Heart right ventricle (tissue), 16 donors: ENCODE measurements at regions not wholly inside any gene's neighbourhood (a gene's known extent, or its start where the extent isn't known, plus 50 kb on each side); places are given as distances from the start of the nearest gene placed in this dataset.

Source experiments
- ATAC-seq, 8 donors: fragments of 200-7000 bp; cut with Tn5 transposase; one replicate each; pipeline ENCODE4 v1.9.1; 2020; ENCODE audit warnings: mild to moderate bottlenecking in 8 of 8, moderate library complexity in 8 of 8, moderate number of reproducible peaks in 1 of 8
- DNase-seq, 2 donors: peaks; one replicate each; pipeline ENCODE4 v3.0.0-alpha.2; 2020
- H3K27ac ChIP-seq, 10 donors: fragments of 200-600 bp; sonication (generic) in 2 of 10; one replicate each; pipeline versions ENCODE4 v1.5.0 to v1.8.0; 2020 to 2022; ENCODE audit warnings: mild to moderate bottlenecking in 3 of 10
- H3K27me3 ChIP-seq, 7 donors: fragments of 200-600 bp; one replicate each; pipeline ENCODE4 v1.8.0; 2021 to 2022; ENCODE audit warnings: mild to moderate bottlenecking in 2 of 7
- H3K36me3 ChIP-seq, 9 donors: fragments of 200-600 bp; sonication (generic) in 1 of 9; one replicate each; pipeline versions ENCODE4 v1.5.0 to v1.8.0; 2020 to 2022; ENCODE audit warnings: mild to moderate bottlenecking in 2 of 9
- H3K4me1 ChIP-seq, 9 donors: fragments of 200-600 bp; sonication (generic) in 1 of 9; one replicate each; pipeline versions ENCODE4 v1.5.0 to v1.8.0; 2020 to 2022; ENCODE audit warnings: mild to moderate bottlenecking in 4 of 9
- H3K4me3 ChIP-seq, 10 donors: fragments of 200-600 bp; sonication (generic) in 2 of 10; one replicate each; pipeline versions ENCODE4 v1.5.0 to v1.8.0; 2020 to 2022; ENCODE audit warnings: mild to moderate bottlenecking in 7 of 10, moderate library complexity in 2 of 10
- H3K9me3 ChIP-seq, 11 donors: fragments of 200-600 bp in 10 of 11; sonication (generic) in 2 of 11; one replicate each; pipeline versions ENCODE4 v1.5.0 to v1.8.0; 2013 to 2022; ENCODE audit warnings: mild to moderate bottlenecking in 2 of 11, control low read depth in 1 of 11, moderate library complexity in 1 of 11
- WGBS, 2 donors: extraction: QIAGEN DNeasy Blood & Tissue Kit; methylation state at CpG; one replicate each; pipeline ENCODE4 v1.1.7; 2013; ENCODE audit warnings: inconsistent platforms in 1 of 2; 5-methylcytosine and 5-hydroxymethylcytosine counted together
- intact Hi-C, 10 donors: fragments of 100-400 bp; cut with DNase I; formaldehyde crosslinking; loops; one replicate each; pipeline versions ENCODE4 v1.11.1 to v1.14.2; 2022
- TF ChIP-seq, protein P1 (sequence below), 9 donors: fragments of 200-600 bp; sonication (generic) in 2 of 9; IDR thresholded peaks; one replicate each; pipeline versions ENCODE4 v1.5.0 to v1.8.0; 2021 to 2022; ENCODE audit warnings: antibody characterized with exemption in 9 of 9, mild to moderate bottlenecking in 5 of 9, moderate library complexity in 1 of 9
- donor health status: Arrhythmogenic right ventricular cardiomyopathy.
- donor health status: ischemic (EF 13 %, LVEDD 7.1; RV severe dilation, severe dysfunction).
- donor health status: healthy with polysubstance abuse.
- donor health status: DM: no; HTN: yes; CAD: no.
- donor health status: DM: no; HTN: no; CAD: no.
- donor health status: ischemic (EF 25% LVEDD 6.9; RV normal size, moderate dysfunction).
- donor health status: ischemic (EF 25% LVEDD 5.7; RV mildly dilated, moderate dysfunction).
- donor health status: healthy.
- donor health status: DM: yes; HTN: yes; CAD: no.
- donor health status: Ischemic cardiomyopathy.
- donor health status: ischemic (EF 35%, LVEDD 5.7; RV mildly dilated, moderate dysfunction).
- donor health status: nonischemic (EF 11% LVEDD 7.7; RV severe dilation, severe dysfunction).
- donor health status: DM: yes; HTN: yes; CAD: no.
- donor health status: PGD.
- donor health status: ischemic (EF 29% LVEDD 5.4; RV normal size, mild dysfunction).
- donor health status: nonischemic (EF 23%, LVEDD 6.1; RV moderate dilation, normal function).

- intact Hi-C loops, result no loop called here
- no peaks in the 10 kb centered on the region for H3K27me3 ChIP-seq
- 74 to 79% methylated on average over 3 of the region's 3 CpGs for WGBS, 2 donors
- TF ChIP-seq, protein P1, sequence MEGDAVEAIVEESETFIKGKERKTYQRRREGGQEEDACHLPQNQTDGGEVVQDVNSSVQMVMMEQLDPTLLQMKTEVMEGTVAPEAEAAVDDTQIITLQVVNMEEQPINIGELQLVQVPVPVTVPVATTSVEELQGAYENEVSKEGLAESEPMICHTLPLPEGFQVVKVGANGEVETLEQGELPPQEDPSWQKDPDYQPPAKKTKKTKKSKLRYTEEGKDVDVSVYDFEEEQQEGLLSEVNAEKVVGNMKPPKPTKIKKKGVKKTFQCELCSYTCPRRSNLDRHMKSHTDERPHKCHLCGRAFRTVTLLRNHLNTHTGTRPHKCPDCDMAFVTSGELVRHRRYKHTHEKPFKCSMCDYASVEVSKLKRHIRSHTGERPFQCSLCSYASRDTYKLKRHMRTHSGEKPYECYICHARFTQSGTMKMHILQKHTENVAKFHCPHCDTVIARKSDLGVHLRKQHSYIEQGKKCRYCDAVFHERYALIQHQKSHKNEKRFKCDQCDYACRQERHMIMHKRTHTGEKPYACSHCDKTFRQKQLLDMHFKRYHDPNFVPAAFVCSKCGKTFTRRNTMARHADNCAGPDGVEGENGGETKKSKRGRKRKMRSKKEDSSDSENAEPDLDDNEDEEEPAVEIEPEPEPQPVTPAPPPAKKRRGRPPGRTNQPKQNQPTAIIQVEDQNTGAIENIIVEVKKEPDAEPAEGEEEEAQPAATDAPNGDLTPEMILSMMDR (IDR thresholded peaks at IDR 0.05), result no peak
- no peaks in the 10 kb centered on the region for H3K36me3 ChIP-seq
- ATAC-seq (no peak), DNase-seq (no peak)
- H3K4me3 ChIP-seq, result no peak overlapping the region
- peaks cover 0 to 29% (median 10%) of the 10 kb centered on the region in 11 donors for H3K9me3 ChIP-seq
- H3K27ac ChIP-seq, result no peak overlapping the region
- H3K4me1 ChIP-seq, result peaks cover 0 to 15% (median 6%) of the 10 kb centered on the region in 9 donors
Measured at GRCh38 chr6:164916087-164916486, 393.3 kb downstream of the C6orf118 start.

DNA sequence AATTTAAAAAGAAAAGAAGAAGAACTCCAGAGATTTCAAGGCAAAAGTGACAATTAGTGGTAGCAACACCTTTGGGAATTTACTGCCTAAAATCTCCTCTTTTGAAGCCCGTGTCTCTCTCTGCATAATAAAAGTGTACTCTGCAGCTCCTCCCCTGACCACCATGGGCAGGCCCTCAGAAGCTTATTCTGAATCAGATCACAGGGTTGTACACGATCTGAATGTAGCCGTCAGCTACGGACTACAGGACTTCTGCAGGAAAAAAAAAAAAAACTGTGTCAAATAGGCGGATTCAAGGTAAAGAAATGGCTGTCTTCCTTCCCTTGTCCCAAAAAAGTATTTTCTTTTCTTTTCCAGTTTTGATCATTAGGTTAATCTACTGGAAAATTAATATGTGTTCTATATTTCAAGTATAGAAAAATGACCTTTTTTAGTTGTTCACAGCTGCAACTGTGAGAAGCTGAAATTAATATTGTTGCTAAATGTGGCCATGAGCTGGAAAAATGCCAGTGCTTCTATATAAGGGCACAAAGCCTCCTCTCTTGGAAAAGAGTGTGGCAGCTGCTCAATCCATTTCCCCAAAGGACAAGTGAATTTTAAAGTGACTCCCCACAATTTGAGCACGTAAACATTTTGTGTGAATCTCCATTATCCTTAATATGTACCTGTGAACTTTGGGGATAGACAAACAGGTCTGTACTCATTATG lies 397.4 kb downstream of the C6orf118 start:
- Histone ChIP-seq H3K4me3 (peak overlapping the region in 8 of 10 donors; percentile 3 to 37 (median 20)), H3K27me3 (no peaks in the 10 kb centered on the region), H3K36me3 (no peaks in the 10 kb centered on the region), H3K27ac (peak overlapping the region in 3 of 10 donors; percentile 8 to 26 (median 25)), H3K4me1 (peaks cover 0 to 20% (median 8%) of the 10 kb centered on the region in 9 donors), H3K9me3 (peaks cover 0 to 8% (median 5%) of the 10 kb centered on the region in 11 donors)
- intact Hi-C loops, result no loop called here
- ATAC-seq (peak in 5 of 8 donors; percentile 57 to 75 (median 62)), DNase-seq (peak in 1 of 2 donors; percentile 22)
- WGBS, 2 donors, result 18 to 20% methylated on average over 6 of the region's 6 CpGs
- TF ChIP-seq, protein P1 (IDR thresholded peaks at IDR 0.05), result no peak

DNA sequence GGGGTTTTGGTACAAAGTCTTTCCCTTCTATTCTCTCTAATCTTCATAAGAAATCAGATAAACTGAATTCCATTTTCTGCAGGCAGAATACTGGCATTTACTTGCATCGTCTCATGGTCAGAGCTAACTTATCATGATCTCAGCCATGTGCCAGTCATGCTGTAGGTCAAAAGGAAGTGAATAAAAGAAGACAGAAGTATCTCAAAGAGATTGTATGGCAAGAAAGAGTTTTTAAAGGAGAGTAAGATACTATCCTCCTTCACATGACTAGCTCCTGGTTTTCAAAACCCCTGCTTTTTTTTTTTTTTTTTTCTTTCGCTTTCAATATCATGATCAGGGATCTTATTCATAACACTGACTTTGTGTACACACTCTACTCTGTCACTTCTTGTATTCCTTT lies 398.3 kb downstream of the C6orf118 start:
- intact Hi-C loops, result no loop called here
- Histone ChIP-seq H3K27me3 (no peaks in the 10 kb centered on the region), H3K36me3 (no peaks in the 10 kb centered on the region), H3K4me1 (peaks cover 0 to 20% (median 8%) of the 10 kb centered on the region in 9 donors), H3K27ac (peak overlapping the region in 2 of 10 donors; percentile 8 to 25), H3K9me3 (no peaks in the 10 kb centered on the region), H3K4me3 (peak overlapping the region in 7 of 10 donors; percentile 3 to 37 (median 27))
- WGBS, 2 donors, result 54 to 62% methylated on average over 2 of the region's 2 CpGs
- ATAC-seq, result no peak
- no peak for DNase-seq
- TF ChIP-seq, protein P1 (IDR thresholded peaks at IDR 0.05), result no peak

- H3K4me3 ChIP-seq, result no peak overlapping the region
- intact Hi-C loops, result no loop called here
- no peaks in the 10 kb centered on the region for H3K9me3 ChIP-seq
- no peaks in the 10 kb centered on the region for H3K27me3 ChIP-seq
- ATAC-seq, result no peak
- TF ChIP-seq, protein P1 (IDR thresholded peaks at IDR 0.05), result no peak
- DNase-seq, result no peak
- no peaks in the 10 kb centered on the region for H3K36me3 ChIP-seq
- H3K27ac ChIP-seq, result no peak overlapping the region
- H3K4me1 ChIP-seq, result peaks cover 0 to 12% (median 4%) of the 10 kb centered on the region in 9 donors
Measured at GRCh38 chr6:164906766-164907165, 402.6 kb downstream of the C6orf118 start.
